ENCODE measurements at regions not wholly inside any gene's neighbourhood (a gene's known extent, or its start where the extent isn't known, plus 50 kb on each side); places are given as distances from the start of the nearest gene placed in this dataset.
"Not testable (repeated sequence)": the region's sequence is repeated elsewhere in the genome, so short reads cannot be mapped to it uniquely, and the experiment has no call there.

DNA sequence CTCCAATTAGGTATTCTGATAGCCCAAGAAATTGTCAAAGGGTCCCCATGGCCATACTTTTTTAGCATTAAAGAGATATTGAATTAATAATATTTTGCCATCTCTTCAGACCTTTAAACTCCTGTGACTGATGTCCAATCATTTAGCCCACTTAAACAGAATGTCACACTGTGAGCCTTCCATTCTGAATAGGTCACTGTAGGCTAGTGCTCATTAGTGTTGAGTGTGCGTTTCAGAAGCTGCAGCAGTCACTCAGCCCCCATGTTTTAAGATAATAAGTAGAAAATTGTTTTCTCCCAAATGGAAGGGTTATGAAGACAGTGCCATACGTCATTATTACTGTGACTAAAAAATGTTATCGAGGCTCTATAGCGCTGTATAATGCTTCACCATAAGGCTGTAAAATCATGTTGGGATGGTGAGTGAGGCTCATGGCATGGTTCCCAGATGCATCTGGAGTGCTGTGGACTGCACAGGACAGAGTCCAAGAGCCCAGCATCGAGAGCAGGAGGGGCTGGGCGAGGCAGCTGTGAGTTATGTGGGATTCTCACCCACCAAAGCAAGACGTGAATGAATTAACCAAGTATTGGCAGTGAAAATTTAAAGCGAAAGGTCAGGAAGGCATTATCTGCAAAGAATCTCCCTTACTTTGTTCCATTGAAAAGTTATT is 2112.9 kb upstream of the WWC1 start:
- DNase-seq: no peak

DNA sequence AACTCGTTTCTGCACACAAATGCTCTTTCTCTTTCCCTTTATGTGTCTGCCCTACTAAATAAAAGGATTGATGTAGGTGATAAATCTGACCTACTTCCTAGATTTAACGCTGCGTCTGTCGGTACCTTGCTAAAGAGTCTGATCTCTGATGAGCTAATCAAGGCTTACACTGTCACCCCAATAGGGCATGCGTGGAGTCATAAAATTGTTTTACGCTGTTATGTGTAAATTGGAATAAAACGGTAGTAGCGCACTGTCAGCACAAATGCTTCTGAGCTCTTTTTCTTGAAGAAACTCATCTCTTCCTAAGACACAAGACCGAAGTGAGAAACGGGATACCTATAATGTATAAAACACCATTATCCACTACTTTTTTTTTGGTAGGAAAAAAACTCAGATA is 2106.3 kb upstream of the WWC1 start:
- DNase-seq: no peak

DNA sequence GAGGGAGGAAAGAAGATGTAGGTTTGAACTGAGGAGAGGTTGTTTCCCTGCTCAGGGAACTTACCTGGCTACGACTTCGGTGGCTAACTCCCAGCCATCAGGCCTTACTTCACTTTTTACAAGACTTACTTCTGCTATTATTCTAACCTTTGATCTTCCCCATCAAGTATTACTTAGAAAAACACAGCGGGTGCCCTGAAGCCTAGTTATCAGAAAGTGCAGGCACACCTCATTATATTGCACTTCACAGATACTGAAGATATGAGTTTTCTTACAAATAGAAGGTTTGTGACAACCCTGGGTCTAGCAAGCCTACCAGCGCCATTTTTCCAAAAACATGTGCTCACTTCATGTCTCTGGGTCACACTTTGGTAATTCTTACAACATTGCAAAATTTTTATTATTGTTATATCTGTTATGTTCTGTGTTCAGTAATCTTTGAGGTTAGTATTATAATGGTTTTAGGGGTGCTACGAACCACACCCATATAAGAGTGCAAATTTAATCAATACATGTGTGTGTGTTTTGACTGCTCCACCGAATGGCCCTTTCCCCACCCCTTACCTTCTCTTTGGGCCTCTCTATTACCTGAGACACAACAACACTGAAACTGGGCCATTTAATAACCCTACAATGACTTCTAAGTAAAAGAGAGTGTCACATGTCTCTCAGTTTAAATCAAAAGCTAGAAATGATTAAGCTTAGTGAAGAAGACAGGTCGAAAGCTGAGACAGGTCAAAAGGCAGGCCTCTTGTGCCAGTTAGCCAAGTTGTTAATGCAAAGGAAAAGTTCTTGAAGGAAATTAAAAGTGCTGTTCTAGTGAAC is 2102.7 kb upstream of the WWC1 start:
- no peak for DNase-seq

DNA sequence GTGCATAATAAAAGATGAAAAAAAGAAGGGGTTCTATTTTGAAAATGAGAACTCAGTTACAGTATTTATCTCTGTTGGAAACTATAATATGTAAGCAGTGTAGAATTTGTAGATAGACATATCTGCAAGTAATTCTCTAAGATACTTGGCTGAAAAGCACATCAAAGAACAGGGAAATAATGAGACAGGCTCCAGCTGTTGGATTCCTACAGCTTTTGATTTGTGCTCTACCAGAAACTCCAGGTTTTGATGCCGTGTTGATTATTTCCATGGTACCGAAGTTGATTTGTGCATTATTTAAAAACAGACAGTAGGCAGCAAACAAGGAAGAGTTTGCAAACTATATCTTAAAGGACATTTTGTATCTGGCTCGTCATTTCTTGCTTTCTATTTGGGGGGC is 2098.7 kb upstream of the WWC1 start:
- no peak for DNase-seq

DNA sequence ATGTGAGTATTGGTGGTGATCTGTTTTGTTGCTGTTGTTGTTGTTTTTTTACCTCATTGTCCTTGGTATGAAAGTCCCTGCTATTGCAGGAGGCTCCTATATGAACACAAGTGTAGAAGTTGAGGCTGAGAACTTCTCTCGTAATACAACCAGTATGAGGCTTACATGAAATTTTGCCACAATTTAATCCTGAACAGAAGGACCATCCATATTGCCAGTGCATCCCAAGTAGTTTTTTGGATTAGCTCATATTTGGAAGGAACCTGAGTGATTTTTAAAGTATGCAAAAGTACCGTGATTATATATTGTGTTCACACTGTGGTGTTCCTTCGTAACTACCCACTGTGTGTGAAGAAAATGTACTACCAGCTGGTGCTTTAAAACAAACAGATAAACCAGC is 2095.5 kb upstream of the WWC1 start:
- no peak for DNase-seq

- no peak for DNase-seq
Measured at GRCh38 chr5:166200532-166200931, 2090.9 kb upstream of the WWC1 start.

DNA sequence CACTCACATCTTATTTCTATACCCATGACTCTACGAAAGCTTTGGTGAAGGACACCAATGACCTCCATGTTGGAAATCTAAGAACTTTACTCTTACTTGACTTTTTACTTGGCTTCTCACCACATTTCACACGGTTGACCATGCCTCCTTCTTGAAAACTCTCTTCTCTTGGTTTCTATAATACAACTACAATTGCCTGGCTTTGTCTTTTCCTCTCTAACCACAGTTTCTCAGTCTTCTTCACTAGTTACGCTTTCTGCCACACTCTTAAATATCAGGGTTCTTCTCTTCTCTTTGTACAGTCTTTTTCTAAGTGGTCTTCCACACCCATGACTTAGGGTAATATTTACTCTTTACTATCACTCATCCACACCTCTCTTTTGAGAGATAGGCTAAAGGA is 2079.8 kb upstream of the WWC1 start:
- DNase-seq: no peak

- no peak for DNase-seq
Measured at GRCh38 chr5:166236327-166236726, 2055.1 kb upstream of the WWC1 start.

- DNase-seq: no peak
Measured at GRCh38 chr5:166240705-166241104, 2050.7 kb upstream of the WWC1 start.

DNA sequence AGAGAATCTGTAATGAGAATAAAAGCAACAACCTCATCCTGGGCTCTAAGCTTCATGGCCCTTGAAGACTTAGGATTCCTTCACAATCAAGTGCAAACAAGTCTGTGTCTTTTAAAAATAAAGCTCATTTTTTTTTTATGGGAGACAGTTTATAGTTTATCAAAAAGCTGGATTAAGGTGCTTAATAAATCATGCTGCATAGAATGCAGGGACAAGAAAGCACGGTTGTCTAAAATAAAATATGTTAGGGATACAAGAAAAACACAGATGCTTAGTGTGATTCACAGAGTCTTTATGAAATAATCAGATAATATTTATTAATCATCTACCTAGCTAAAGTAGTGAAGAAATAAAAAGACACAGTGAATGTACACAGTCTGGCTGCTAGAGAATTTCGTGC is 2045.9 kb upstream of the WWC1 start:
- no peak for DNase-seq

DNA sequence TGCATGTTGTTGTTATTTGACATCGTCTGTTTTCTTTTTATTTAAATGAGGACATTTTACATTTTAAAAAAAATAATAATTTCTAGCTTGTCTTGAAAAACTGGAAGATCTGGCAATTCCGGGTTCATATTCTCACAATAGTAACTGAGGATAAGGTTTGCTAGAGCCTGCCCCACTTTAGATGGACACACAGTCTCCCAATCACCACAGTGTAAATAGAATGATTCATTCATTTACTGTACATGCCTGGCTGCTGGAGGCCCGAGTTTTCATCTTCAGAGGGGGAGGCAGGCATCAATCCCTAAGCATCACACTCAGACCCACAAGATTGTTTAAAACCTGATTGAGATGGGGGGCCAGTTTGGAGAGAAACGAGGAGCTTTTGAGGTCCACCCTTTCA is 2039.7 kb upstream of the WWC1 start:
- no peak for DNase-seq

DNA sequence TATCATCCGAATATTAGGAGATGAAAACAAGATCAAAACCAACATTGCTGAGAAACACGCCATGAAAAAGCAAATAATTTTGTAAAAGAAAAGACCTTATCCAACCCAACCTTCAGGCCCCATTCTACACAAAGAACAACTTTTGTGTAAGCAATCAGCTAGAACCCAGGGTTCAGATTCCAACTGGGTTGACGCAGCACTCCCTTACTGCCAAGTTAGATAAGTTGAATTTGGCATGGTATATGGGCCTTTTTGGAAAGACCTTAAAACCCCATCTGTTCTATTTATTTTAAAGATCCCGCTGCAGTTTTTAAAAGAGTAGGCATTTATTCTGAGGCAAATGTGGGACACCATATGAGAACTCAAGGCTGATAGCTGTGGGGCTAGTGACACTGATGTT is 2033.8 kb upstream of the WWC1 start:
- DNase-seq: no peak

DNA sequence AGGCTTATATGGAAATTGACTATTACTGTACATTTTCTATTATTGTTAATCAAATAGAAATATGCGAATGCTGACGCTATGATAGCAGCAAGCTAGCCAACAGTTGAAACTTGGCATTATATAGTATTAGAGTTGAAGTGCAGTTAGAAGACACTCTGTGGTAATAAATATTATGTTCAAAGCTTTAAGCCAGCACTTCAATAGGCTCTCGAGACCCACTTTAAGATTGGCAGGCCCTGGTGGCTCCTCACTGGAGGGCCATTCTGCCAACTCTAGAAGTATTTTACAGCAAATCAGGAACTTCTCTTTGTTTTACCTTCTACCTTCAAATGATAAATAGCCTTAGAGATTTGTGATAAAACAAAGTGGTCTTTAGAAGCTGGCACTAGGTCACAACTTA is 2029.0 kb upstream of the WWC1 start:
- DNase-seq: no peak

- no peak for DNase-seq
Measured at GRCh38 chr5:166267907-166268306, 2023.5 kb upstream of the WWC1 start.

DNA sequence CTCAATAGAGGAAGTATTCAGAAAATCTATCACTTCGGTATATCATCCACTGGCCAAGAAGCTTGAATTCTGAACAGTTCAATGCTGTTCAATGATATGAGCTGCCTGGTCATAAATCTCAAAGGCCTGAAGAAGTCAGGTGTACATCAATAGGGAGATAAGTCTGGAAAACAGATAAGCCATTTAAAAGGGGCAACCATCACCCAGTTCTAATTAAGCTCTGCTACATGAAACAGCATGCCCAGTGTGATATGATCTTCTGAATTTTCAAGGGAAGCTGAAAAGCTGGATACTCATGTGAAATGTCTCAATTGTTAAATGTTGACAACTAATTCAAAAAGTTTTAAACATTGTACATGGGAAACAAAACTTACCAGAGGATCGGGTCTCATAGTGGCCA is 2020.7 kb upstream of the WWC1 start:
- DNase-seq: no peak

DNA sequence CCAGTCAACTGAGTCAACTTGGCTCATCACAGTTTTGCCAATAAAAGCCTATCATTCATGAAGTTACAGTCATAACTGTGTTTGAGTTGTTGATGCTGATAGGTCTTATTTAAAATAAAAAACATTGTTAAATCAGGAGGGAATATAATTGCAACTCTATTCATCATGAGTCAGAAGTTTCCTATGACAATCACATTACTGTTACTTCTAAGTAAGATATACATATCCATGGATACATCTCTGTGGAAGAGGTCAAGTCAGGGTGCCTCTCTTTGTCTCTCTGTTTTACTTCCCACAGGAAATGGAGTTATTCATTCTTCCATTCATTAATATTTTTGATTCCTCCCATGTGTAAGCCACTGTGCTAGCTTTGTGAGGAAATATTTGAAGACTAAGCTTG is 2015.4 kb upstream of the WWC1 start:
- no peak for DNase-seq

DNA sequence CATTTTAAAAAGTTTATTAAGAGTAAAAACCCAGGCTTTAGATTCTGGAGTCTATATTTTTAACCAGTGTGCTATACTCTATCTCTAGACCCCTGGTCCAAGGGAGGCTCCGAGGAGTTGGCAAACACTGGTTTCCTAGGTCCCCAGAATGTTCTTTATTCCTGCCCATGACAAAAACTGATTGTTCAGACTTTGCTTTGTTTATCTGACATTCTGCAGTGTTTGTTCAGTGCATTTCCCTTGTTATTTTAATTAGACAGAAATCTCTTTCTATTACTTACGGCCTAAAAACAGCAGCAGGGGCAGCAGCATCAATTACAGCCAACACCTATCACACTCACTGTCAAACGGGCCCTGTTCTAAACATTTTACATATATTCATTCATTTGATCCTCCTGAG is 2011.6 kb upstream of the WWC1 start:
- no peak for DNase-seq

DNA sequence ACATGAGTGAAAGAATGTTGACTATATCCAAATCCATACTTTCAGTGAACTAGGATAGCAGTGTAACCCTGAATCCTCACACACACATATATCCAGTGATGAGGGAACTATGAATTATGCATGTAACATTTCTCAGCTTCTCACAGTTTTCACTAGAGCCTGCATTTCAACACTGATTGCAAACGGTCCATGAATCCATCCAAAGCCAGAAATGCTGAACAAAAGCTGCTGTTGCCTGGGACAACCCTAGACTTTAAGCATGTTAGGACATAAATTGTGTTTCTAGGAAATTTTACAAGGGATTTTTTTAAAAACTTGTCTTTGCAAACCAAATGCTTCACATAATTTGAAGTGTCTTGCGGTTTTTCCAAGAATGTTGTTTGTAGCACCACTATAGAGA is 2010.0 kb upstream of the WWC1 start:
- no peak for DNase-seq

DNA sequence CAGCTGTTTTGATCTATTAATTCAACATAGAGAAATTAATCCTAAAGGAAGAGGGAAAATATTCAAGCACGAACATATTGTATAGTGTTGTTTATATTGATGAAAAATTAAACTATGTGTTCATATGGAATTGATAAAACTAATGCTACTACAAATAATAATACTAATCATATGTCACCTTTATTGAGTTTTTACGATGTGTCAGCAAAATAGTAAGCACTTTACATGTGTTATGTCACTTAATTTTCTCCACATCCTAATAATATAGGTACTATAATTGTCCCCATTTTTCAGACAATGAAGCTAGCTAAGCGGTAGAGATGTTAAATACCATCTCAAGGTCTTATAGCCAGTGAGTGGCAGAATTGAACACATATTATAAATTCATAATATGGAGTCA is 2008.5 kb upstream of the WWC1 start:
- no peak for DNase-seq

DNA sequence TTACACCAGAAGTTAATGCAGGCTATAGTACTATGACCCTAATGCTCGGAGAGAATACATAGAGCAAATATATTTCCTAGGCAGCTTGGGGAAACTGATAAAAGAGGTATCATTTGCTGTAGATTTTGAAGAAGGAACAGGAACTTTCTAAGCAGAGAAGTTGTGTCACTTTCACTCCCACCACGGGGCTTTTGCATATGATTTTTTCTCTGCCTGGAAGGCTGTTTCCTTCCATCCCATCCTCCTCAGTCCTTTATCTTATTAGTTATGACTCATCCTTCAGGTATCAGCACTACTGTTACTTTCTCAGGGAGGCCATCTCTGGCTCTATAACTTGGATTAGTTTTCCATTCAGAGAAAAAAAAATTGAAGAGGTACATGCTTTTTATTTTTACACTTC is 2006.1 kb upstream of the WWC1 start:
- DNase-seq: no peak

DNA sequence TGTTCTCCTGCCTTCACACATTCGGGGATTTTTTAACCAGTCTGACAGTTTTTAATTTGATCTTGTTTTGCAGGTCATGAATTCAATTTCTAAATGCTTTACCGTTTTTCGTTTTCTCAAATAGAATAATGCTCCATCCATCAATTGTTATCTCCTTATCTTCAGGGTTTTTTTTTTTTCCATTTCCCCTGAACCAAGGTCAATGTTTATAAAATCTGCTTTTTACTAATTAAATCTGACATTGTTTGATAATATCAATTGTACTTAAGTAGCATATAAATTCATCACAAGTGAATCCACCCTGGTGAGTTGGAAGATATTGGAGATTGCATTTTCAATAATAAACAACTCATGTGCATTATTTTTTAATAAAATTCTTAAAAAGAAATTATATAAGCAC is 2004.6 kb upstream of the WWC1 start:
- no peak for DNase-seq

GRCh38 chr5:166287866-166288265 is 2003.6 kb upstream of the WWC1 start:
- no peak for DNase-seq

DNA sequence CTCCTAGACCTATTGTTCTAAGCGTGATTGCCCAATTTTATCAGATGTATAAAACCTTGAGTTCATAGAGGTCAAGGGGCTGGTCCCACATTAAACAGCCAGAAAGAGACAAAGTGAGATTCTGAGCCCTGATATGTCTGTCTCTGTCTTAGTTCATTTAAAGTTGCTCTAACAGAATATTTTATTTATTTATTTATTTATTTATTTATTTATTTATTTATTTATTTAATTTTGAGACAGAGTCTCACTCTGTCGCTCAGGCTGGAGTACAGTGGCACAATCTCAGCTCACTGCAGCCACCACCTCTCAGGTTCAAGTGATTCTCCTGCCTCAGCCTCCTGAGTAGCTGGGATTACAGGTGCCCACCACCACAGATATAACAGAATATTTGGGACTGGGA is 1999.6 kb upstream of the WWC1 start:
- not testable (repeated sequence) for DNase-seq

GRCh38 chr5:166293892-166294291 is 1997.6 kb upstream of the WWC1 start:
- no peak for DNase-seq

GRCh38 chr5:166302166-166302565 is 1989.3 kb upstream of the WWC1 start:
- DNase-seq: no peak

Measured in activated CD4-positive, alpha-beta T cell treated with anti-CD3 and anti-CD28 coated beads for 1 hour (primary cell).